H9 (cell line): ENCODE measurements at regions not wholly inside any gene's neighbourhood (a gene's known extent, or its start where the extent isn't known, plus 50 kb on each side); places are given as distances from the start of the nearest gene placed in this dataset.

Experiments
- DNase-seq: peaks from one replicate; pipeline ENCODE4 v3.0.0-alpha.2; 2017
- H2AFZ ChIP-seq: one replicate; pipeline ENCODE4 v1.6.1; 2013; ENCODE audit warnings: mild to moderate bottlenecking, low read length, control low read depth, moderate library complexity
- H2AK5ac ChIP-seq: 2 replicates; pipeline ENCODE4 v1.6.1; 2013; ENCODE audit warnings: low read length, control low read depth, mixed read lengths; ENCODE audit not compliant: insufficient read length
- H2BK120ac ChIP-seq: one replicate; pipeline ENCODE4 v1.6.1; 2013; ENCODE audit warnings: low read depth, mild to moderate bottlenecking, low read length, control low read depth, inconsistent platforms; ENCODE audit not compliant: poor library complexity, severe bottlenecking
- H2BK12ac ChIP-seq: 2 replicates; pipeline ENCODE4 v1.6.1; 2013; ENCODE audit warnings: low read length, control low read depth, mixed read lengths, low read depth; ENCODE audit not compliant: insufficient read length
- H2BK15ac ChIP-seq: 2 replicates; pipeline ENCODE4 v1.6.1; 2013; ENCODE audit warnings: low read depth, low read length, control low read depth
- H2BK20ac ChIP-seq: one replicate; pipeline ENCODE4 v1.6.1; 2013; ENCODE audit warnings: low read depth, mild to moderate bottlenecking, low read length, control low read depth, inconsistent platforms; ENCODE audit not compliant: poor library complexity, severe bottlenecking
- H2BK5ac ChIP-seq: 2 replicates; pipeline ENCODE4 v1.6.1; 2013; ENCODE audit warnings: low read length, control low read depth, mixed read lengths; ENCODE audit not compliant: insufficient read length
- H3K14ac ChIP-seq: 2 replicates; pipeline ENCODE4 v1.6.1; 2013; ENCODE audit warnings: low read length, control low read depth; ENCODE audit not compliant: insufficient read depth
- H3K18ac ChIP-seq: 2 replicates; pipeline ENCODE4 v1.6.1; 2013; ENCODE audit warnings: low read depth, mild to moderate bottlenecking, mixed read lengths, low read length, control low read depth; ENCODE audit not compliant: insufficient read length
- H3K23ac ChIP-seq: 2 replicates; pipeline ENCODE4 v1.6.1; 2013; ENCODE audit warnings: low read length, control low read depth, mixed read lengths, low read depth; ENCODE audit not compliant: insufficient read length
- H3K23me2 ChIP-seq: 2 replicates; pipeline ENCODE4 v1.6.1; 2013; ENCODE audit warnings: low read depth, mild to moderate bottlenecking, mixed read lengths, low read length, control low read depth; ENCODE audit not compliant: insufficient read length, poor library complexity, severe bottlenecking
- H3K27ac ChIP-seq: 2 replicates; pipeline ENCODE4 v1.5.1; 2013; ENCODE audit warnings: low read length, control low read depth, mixed read lengths, low read depth; ENCODE audit not compliant: insufficient read length
- H3K27me3 ChIP-seq: 2 replicates; pipeline ENCODE4 v1.6.1; 2013; ENCODE audit warnings: low read length, control low read depth, inconsistent platforms; ENCODE audit not compliant: insufficient read depth
- H3K4ac ChIP-seq: 2 replicates; pipeline ENCODE4 v1.6.1; 2013; ENCODE audit warnings: low read depth, mild to moderate bottlenecking, control low read depth, inconsistent platforms, low read length, moderate library complexity
- H3K4me1 ChIP-seq: 2 replicates; pipeline ENCODE4 v1.6.1; 2013; ENCODE audit warnings: low read length, control low read depth, inconsistent platforms; ENCODE audit not compliant: insufficient read depth
- H3K4me2 ChIP-seq: 2 replicates; pipeline ENCODE4 v1.6.1; 2013; ENCODE audit warnings: low read length, control low read depth, mixed read lengths; ENCODE audit not compliant: insufficient read length, insufficient read depth
- H3K56ac ChIP-seq: 2 replicates; pipeline ENCODE4 v1.6.1; 2013; ENCODE audit warnings: low read depth, mild to moderate bottlenecking, mixed read lengths, low read length, control low read depth; ENCODE audit not compliant: insufficient read length
- H3K79me1 ChIP-seq: 2 replicates; pipeline ENCODE4 v1.6.1; 2013; ENCODE audit warnings: low read depth, mild to moderate bottlenecking, moderate library complexity, low read length, control low read depth, inconsistent platforms; ENCODE audit not compliant: insufficient read depth, poor library complexity, severe bottlenecking
- H3K79me2 ChIP-seq: 2 replicates; pipeline ENCODE4 v1.6.1; 2013; ENCODE audit warnings: low read length, control low read depth, inconsistent platforms; ENCODE audit not compliant: insufficient read depth
- H3K9ac ChIP-seq: 2 replicates; pipeline ENCODE4 v1.6.1; 2013; ENCODE audit warnings: low read length, control low read depth, mixed read lengths; ENCODE audit not compliant: insufficient read length; ENCODE audit errors: extremely low read depth
- H3K9me3 ChIP-seq: one replicate; pipeline ENCODE4 v1.6.1; 2013; ENCODE audit warnings: low read depth, low read length, inconsistent platforms; ENCODE audit not compliant: control insufficient read depth
- H3T11ph ChIP-seq: one replicate; pipeline ENCODE4 v1.6.1; 2013; ENCODE audit warnings: mild to moderate bottlenecking, low read length, control low read depth, inconsistent platforms
- H4K20me1 ChIP-seq: one replicate; pipeline ENCODE4 v1.6.1; 2013; ENCODE audit not compliant: control insufficient read depth, insufficient read length, insufficient read depth
- H4K5ac ChIP-seq: 2 replicates; pipeline ENCODE4 v1.6.1; 2013; ENCODE audit warnings: low read depth, mild to moderate bottlenecking, mixed read lengths, low read length, control low read depth; ENCODE audit not compliant: insufficient read length
- H4K8ac ChIP-seq: replicated peaks from 2 replicates; pipeline ENCODE4 v1.6.1; 2013; ENCODE audit warnings: low read length, control low read depth, mixed read lengths, low read depth; ENCODE audit not compliant: insufficient read length
- H4K91ac ChIP-seq: 2 replicates; pipeline ENCODE4 v1.6.1; 2013; ENCODE audit warnings: low read depth, mild to moderate bottlenecking, moderate library complexity, mixed read lengths, low read length, control low read depth; ENCODE audit not compliant: insufficient read length
- H3K27ac Mint-ChIP-seq, 3 experiments: 2 replicates in 2 of 3; 3 replicates in 1 of 3; pipeline ENCODE4 v1.8.0; 2020 to 2021; ENCODE audit warnings: mixed read lengths in 3 of 3, mild to moderate bottlenecking in 1 of 3, moderate library complexity in 1 of 3
- H3K27me3 Mint-ChIP-seq: 2 replicates; pipeline ENCODE4 v1.8.0; 2021; ENCODE audit warnings: low read depth, mild to moderate bottlenecking, moderate library complexity, mixed read lengths
- H3K36me3 Mint-ChIP-seq, 3 experiments: 2 replicates in 2 of 3; 3 replicates in 1 of 3; pipeline ENCODE4 v1.8.0; 2020 to 2021; ENCODE audit warnings: low read depth in 3 of 3, mixed read lengths in 3 of 3; ENCODE audit not compliant: insufficient read depth in 1 of 3
- H3K4me1 Mint-ChIP-seq, 2 experiments: 2 replicates each; pipeline ENCODE4 v1.8.0; 2020; ENCODE audit warnings: mixed read lengths in 2 of 2
- H3K4me3 Mint-ChIP-seq, 2 experiments: 2 replicates in 1 of 2; 3 replicates in 1 of 2; pipeline ENCODE4 v1.8.0; 2020 to 2021; ENCODE audit warnings: mild to moderate bottlenecking in 2 of 2, mixed read lengths in 2 of 2, moderate library complexity in 1 of 2
- H3K9me3 Mint-ChIP-seq, 2 experiments: 2 replicates in 1 of 2; 3 replicates in 1 of 2; pipeline ENCODE4 v1.8.0; 2020; ENCODE audit warnings: mild to moderate bottlenecking in 2 of 2, mixed read lengths in 2 of 2, moderate library complexity in 1 of 2
- WGBS: extraction: QIAGEN DNeasy Blood & Tissue Kit; methylation state at CpG from one replicate; pipeline ENCODE4 v1.1.7; 2013; ENCODE audit warnings: missing lambda C conversion rate, low lambda C conversion rate, mixed read lengths; ENCODE audit not compliant: insufficient read length; ENCODE audit errors: extremely low coverage; 5-methylcytosine and 5-hydroxymethylcytosine counted together
- TF ChIP-seq, protein P1 (sequence below): fragments of 200-600 bp; sonication (generic); conservative IDR thresholded peaks from 3 replicates; pipeline ENCODE4 v1.8.0; 2021; ENCODE audit warnings: antibody characterized with exemption, mild to moderate bottlenecking

DNA sequence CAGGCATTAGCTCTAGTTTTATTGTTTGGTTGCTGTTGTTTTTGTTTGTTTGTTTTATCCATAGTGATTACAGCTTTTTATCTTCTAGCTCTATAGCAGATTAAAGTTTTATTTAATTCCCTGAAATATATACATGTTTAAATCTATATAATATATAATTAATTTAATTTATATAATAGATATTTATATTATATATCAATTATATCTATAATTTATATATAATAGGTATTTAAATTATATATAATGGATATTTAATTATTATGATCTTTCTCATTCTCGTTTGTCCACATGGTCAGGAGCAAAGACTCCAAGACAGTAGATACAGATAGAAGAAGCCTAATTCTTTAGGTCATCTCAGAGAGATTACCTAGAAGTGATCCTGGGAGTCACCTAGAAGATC, 238.8 kb upstream of the GPR149 start:
- DNase-seq = no peak
- no peak overlapping the region for H4K91ac ChIP-seq
- Mint-ChIP-seq H3K27ac (no peak overlapping the region), H3K27me3 (no peaks in the 10 kb centered on the region), H3K4me1 (peaks cover 8 to 9% of the 10 kb centered on the region in 2 experiments), H3K36me3 (no peaks in the 10 kb centered on the region), H3K4me3 (no peak overlapping the region), H3K9me3 (no peaks in the 10 kb centered on the region)
- H2BK12ac ChIP-seq = no peak overlapping the region
- H4K8ac ChIP-seq = no peak overlapping the region
- no peak overlapping the region for H3K4ac ChIP-seq
- H3K79me2 ChIP-seq = no peaks in the 10 kb centered on the region
- no peak overlapping the region for H2BK15ac ChIP-seq
- no peak overlapping the region for H2BK120ac ChIP-seq
- no peak overlapping the region for H3T11ph ChIP-seq
- H2BK5ac ChIP-seq = no peak overlapping the region
- no peak overlapping the region for H3K56ac ChIP-seq
- no peak overlapping the region for H3K18ac ChIP-seq
- TF ChIP-seq, protein P1, sequence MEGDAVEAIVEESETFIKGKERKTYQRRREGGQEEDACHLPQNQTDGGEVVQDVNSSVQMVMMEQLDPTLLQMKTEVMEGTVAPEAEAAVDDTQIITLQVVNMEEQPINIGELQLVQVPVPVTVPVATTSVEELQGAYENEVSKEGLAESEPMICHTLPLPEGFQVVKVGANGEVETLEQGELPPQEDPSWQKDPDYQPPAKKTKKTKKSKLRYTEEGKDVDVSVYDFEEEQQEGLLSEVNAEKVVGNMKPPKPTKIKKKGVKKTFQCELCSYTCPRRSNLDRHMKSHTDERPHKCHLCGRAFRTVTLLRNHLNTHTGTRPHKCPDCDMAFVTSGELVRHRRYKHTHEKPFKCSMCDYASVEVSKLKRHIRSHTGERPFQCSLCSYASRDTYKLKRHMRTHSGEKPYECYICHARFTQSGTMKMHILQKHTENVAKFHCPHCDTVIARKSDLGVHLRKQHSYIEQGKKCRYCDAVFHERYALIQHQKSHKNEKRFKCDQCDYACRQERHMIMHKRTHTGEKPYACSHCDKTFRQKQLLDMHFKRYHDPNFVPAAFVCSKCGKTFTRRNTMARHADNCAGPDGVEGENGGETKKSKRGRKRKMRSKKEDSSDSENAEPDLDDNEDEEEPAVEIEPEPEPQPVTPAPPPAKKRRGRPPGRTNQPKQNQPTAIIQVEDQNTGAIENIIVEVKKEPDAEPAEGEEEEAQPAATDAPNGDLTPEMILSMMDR = no peak
- no peaks in the 10 kb centered on the region for H3K9me3 ChIP-seq
- no peaks in the 10 kb centered on the region for H4K20me1 ChIP-seq
- H3K23ac ChIP-seq = no peak overlapping the region
- no peak overlapping the region for H3K27ac ChIP-seq
- no peaks in the 10 kb centered on the region for H3K23me2 ChIP-seq
- no peaks in the 10 kb centered on the region; the same call in 1 of the 2 replicates for H3K4me1 ChIP-seq
- H2BK20ac ChIP-seq = no peak overlapping the region
- H2AFZ ChIP-seq = no peak overlapping the region
- no peak overlapping the region for H4K5ac ChIP-seq
- H2AK5ac ChIP-seq = no peak overlapping the region
- no peak overlapping the region for H3K14ac ChIP-seq
- no CpG with 5 or more reads among the region's 1 CpG for WGBS
- H3K27me3 ChIP-seq = no peaks in the 10 kb centered on the region
- H3K4me2 ChIP-seq = no peak overlapping the region
- no peaks in the 10 kb centered on the region for H3K79me1 ChIP-seq
- H3K9ac ChIP-seq = no peak overlapping the region
